Colonic mucosa (tissue), 4 donors: ENCODE measurements at regions not wholly inside any gene's neighbourhood (a gene's known extent, or its start where the extent isn't known, plus 50 kb on each side); places are given as distances from the start of the nearest gene placed in this dataset.

Experiments
- DNase-seq: peaks from one replicate; pipeline ENCODE4 v3.0.0-alpha.2; 2020
- H3K27ac ChIP-seq: fragments of 200-600 bp; one replicate; pipeline ENCODE4 v1.8.0; 2021
- H3K27me3 ChIP-seq: fragments of 200-600 bp; one replicate; pipeline ENCODE4 v1.8.0; 2021
- H3K36me3 ChIP-seq: fragments of 200-600 bp; one replicate; pipeline ENCODE4 v1.8.0; 2021
- H3K4me1 ChIP-seq: fragments of 200-600 bp; one replicate; pipeline ENCODE4 v1.8.0; 2021; ENCODE audit warnings: mild to moderate bottlenecking
- H3K4me3 ChIP-seq: fragments of 200-600 bp; one replicate; pipeline ENCODE4 v1.8.0; 2021
- H3K9ac ChIP-seq, 2 donors: one replicate each; pipeline ENCODE4 v1.7.0; 2013; ENCODE audit warnings: control low read depth in 2 of 2, low read depth in 2 of 2, low read length in 2 of 2
- H3K9me3 ChIP-seq: fragments of 200-600 bp; one replicate; pipeline ENCODE4 v1.8.0; 2021
- CTCF ChIP-seq: fragments of 200-600 bp; IDR thresholded peaks from one replicate; pipeline ENCODE4 v1.8.0; 2022; ENCODE audit warnings: antibody characterized with exemption, mild to moderate bottlenecking
- intact Hi-C: fragments of 100-400 bp; cut with DNase I; formaldehyde crosslinking; loops from one replicate; pipeline ENCODE4 v1.14.1; 2022
- donor health status: healthy.
- donor health status: DM: no; HTN: no; CAD: no.
- donor health status: DM: no; HTN: no; CAD: no.

DNA sequence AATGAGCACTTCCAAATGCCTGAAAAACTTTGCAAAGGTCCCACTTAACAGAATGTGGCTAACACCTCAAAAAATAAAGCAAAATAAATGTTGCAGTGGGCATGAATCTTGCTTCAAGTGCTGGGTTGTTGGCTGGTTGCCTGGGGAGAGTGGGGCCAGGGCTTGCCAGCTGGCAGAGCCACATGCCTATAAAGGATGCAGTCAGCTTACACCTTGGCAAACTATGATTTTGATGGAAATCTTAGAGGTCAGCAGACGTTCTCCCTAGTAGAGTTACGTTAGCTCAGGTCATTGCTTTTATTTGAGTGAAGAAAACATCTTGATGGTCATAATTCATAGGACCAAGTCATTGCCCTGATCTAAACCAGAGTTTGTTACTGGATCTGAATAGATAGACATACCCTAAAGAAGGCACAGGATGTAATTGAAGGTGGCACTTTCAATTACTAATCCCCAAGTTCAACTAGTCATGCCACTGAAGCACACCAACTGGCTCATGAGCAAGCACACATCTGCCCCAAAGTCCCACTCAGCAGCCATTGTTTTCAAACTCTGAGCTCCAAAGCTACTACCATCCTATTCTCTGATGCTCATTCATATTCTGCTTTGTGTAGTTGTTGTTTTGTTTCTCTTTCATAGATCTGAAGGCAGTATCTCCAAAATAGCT, 51.2 kb upstream of the ZSWIM6 start:
- H3K27ac ChIP-seq = no peak overlapping the region
- no peak for TF ChIP-seq CTCF
- no peak for DNase-seq
- no peak overlapping the region for H3K4me3 ChIP-seq
- no peaks in the 10 kb centered on the region for H3K36me3 ChIP-seq
- intact Hi-C loops = no loop called here
- no peaks in the 10 kb centered on the region for H3K9me3 ChIP-seq
- H3K9ac ChIP-seq = no peak overlapping the region
- H3K27me3 ChIP-seq = no peaks in the 10 kb centered on the region
- peaks cover 7% of the 10 kb centered on the region for H3K4me1 ChIP-seq

GRCh38 chr5:61281686-61282085, 50.4 kb upstream of the ZSWIM6 start:
- Histone ChIP-seq H3K4me1 (peaks cover 7% of the 10 kb centered on the region), H3K9me3 (no peaks in the 10 kb centered on the region), H3K9ac (no peak overlapping the region), H3K27me3 (no peaks in the 10 kb centered on the region), H3K27ac (no peak overlapping the region), H3K36me3 (no peaks in the 10 kb centered on the region), H3K4me3 (no peak overlapping the region)
- intact Hi-C loops = no loop called here
- TF ChIP-seq CTCF = no peak
- no peak for DNase-seq
